SK-N-SH (cell line): ENCODE measurements at regions not wholly inside any gene's neighbourhood (a gene's known extent, or its start where the extent isn't known, plus 50 kb on each side); places are given as distances from the start of the nearest gene placed in this dataset.

Experiments used
- CTCF ChIA-PET: fragments of 300-600, 350-600 bp; formaldehyde crosslinking; extraction: SDS; loops from one replicate; lab custom pipeline; 2021; lab: Yijun Ruan, JAX
- POLR2A ChIA-PET: fragments of 350-600 bp; sonication (Branson Sonifier 250); formaldehyde crosslinking; extraction: SDS; loops from one replicate; lab custom pipeline; 2020; ENCODE audit warnings: antibody characterized with exemption, inconsistent platforms; lab: Yijun Ruan, JAX
- DNase-seq: peaks from one replicate; pipeline ENCODE4 v3.0.0; 2012
- H2AFZ ChIP-seq: fragments of 200-600 bp; sonication (generic); 2 replicates; pipeline ENCODE4 v1.8.1; 2016; ENCODE audit warnings: antibody characterized with exemption, mild to moderate bottlenecking, low read depth
- H3F3A ChIP-seq: fragments of 200-600 bp; sonication (generic); replicated peaks from 2 replicates; pipeline ENCODE3; 2016; ENCODE audit warnings: antibody characterized with exemption, mild to moderate bottlenecking; ENCODE audit not compliant: insufficient read depth
- H3K27ac ChIP-seq, 2 experiments: fragments of 200-500 bp in 1 of 2; fragments of 200-600 bp in 1 of 2; sonication (Bioruptor generic) in 1 of 2; sonication (generic), shearing (Covaris generic) in 1 of 2; 2 replicates each; pipeline versions ENCODE4 v1.5.1 to v1.6.1; 2014 to 2016; ENCODE audit warnings: low read depth in 2 of 2, inconsistent platforms in 1 of 2, low read length in 1 of 2, mild to moderate bottlenecking in 1 of 2, mixed read lengths in 1 of 2
- H3K27me3 ChIP-seq: fragments of 200-600 bp; sonication (generic), shearing (Covaris generic); 2 replicates; pipeline ENCODE4 v1.6.1; 2016; ENCODE audit warnings: mixed run types; ENCODE audit not compliant: insufficient read depth
- H3K36me3 ChIP-seq, 2 experiments: fragments of 200-500 bp in 1 of 2; fragments of 200-600 bp in 1 of 2; sonication (Bioruptor generic) in 1 of 2; sonication (generic) in 1 of 2; replicated peaks in 1 of 2; 2 replicates each; pipeline versions ENCODE3 to v1.5.1; 2014 to 2016; ENCODE audit warnings: low read length in 1 of 2, mild to moderate bottlenecking in 1 of 2; ENCODE audit not compliant: insufficient read depth in 2 of 2, control insufficient read depth in 1 of 2
- H3K4me1 ChIP-seq, 2 experiments: fragments of 200-500 bp in 1 of 2; fragments of 200-600 bp in 1 of 2; sonication (Bioruptor generic) in 1 of 2; sonication (generic), shearing (Covaris generic) in 1 of 2; 2 replicates each; pipeline versions ENCODE4 v1.5.1 to v1.6.1; 2014 to 2016; ENCODE audit warnings: low read depth in 1 of 2, low read length in 1 of 2, mixed run types in 1 of 2; ENCODE audit not compliant: insufficient read depth in 2 of 2, control insufficient read depth in 1 of 2
- H3K4me2 ChIP-seq: fragments of 200-600 bp; sonication (generic), shearing (Covaris generic); 2 replicates; pipeline ENCODE4 v1.6.1; 2017; ENCODE audit warnings: mixed run types
- H3K4me3 ChIP-seq, 2 experiments: fragments of 200-500 bp in 1 of 2; fragments of 200-600 bp in 1 of 2; sonication (Bioruptor generic) in 1 of 2; sonication (generic), shearing (Covaris generic) in 1 of 2; 2 replicates each; pipeline versions ENCODE4 v1.5.1 to v1.8.1; 2014 to 2016; ENCODE audit warnings: low read depth in 2 of 2, inconsistent platforms in 1 of 2, low read length in 1 of 2, mild to moderate bottlenecking in 1 of 2, mixed read lengths in 1 of 2, moderate library complexity in 1 of 2
- H3K79me2 ChIP-seq: fragments of 200-600 bp; sonication (generic); 2 replicates; pipeline ENCODE4 v1.8.1; 2017; ENCODE audit warnings: mild to moderate bottlenecking; ENCODE audit not compliant: insufficient read depth
- H3K9ac ChIP-seq: fragments of 200-600 bp; sonication (generic); 2 replicates; pipeline ENCODE4 v1.6.1; 2017; ENCODE audit warnings: mixed run types
- H3K9me2 ChIP-seq: fragments of 200-600 bp; sonication (generic); 2 replicates; pipeline ENCODE4 v1.6.1; 2017; ENCODE audit warnings: mixed run types
- H3K9me3 ChIP-seq: fragments of 200-600 bp; sonication (generic); 2 replicates; pipeline ENCODE4 v1.6.1; 2017; ENCODE audit warnings: mixed run types, mild to moderate bottlenecking, moderate library complexity
- H4K20me1 ChIP-seq: fragments of 200-600 bp; sonication (generic); 2 replicates; pipeline ENCODE4 v1.6.1; 2017; ENCODE audit warnings: mild to moderate bottlenecking, mixed run types; ENCODE audit not compliant: insufficient read depth
- CHD2 ChIP-seq: fragments of 150-350 bp; IDR thresholded peaks from 2 replicates; pipeline ENCODE4 v1.6.1; 2018; ENCODE audit warnings: low read length; ENCODE audit not compliant: partially characterized antibody
- CTCF ChIP-seq: fragments of 200-600 bp; sonication (generic); IDR thresholded peaks from 2 replicates; pipeline ENCODE4 v1.6.1; 2017; ENCODE audit warnings: antibody characterized with exemption, mild to moderate bottlenecking, moderate library complexity
- ELF1 ChIP-seq: IDR thresholded peaks from 2 replicates; pipeline ENCODE4 v1.4.0; 2012
- EP300 ChIP-seq, 2 experiments: IDR thresholded peaks; 2 replicates each; pipeline versions ENCODE4 v1.4.0 to v1.6.1; 2012; ENCODE audit warnings: borderline replicate concordance in 1 of 2, low read depth in 1 of 2, low read length in 1 of 2
- EZH2phosphoT487 ChIP-seq: fragments of 200-600 bp; sonication (generic); IDR thresholded peaks from 2 replicates; pipeline ENCODE4 v1.6.1; 2017; ENCODE audit warnings: low read depth, mixed run types, mild to moderate bottlenecking, antibody characterized with exemption, moderate library complexity, borderline replicate concordance
- FOSL2 ChIP-seq: IDR thresholded peaks from 2 replicates; pipeline ENCODE4 v1.4.0; 2012; ENCODE audit warnings: low read depth, mild to moderate bottlenecking, moderate library complexity, borderline replicate concordance
- GATA2 ChIP-seq: sonication (generic); formaldehyde crosslinking; IDR thresholded peaks from 2 replicates; pipeline ENCODE4 v1.5.0; 2020; ENCODE audit warnings: mild to moderate bottlenecking, missing genetic modification reagents
- IRF3 ChIP-seq: fragments of 150-350 bp; IDR thresholded peaks from 2 replicates; pipeline ENCODE4 v1.6.1; 2016; ENCODE audit warnings: mild to moderate bottlenecking, low read depth, low read length
- JUND ChIP-seq: IDR thresholded peaks from 2 replicates; pipeline ENCODE4 v1.4.0; 2012
- MXI1 ChIP-seq: IDR thresholded peaks from 2 replicates; pipeline ENCODE4 v1.6.1; 2012; ENCODE audit warnings: mild to moderate bottlenecking, low read depth, low read length, improper control_type of control experiment
- NFIC ChIP-seq: IDR thresholded peaks from 2 replicates; pipeline ENCODE4 v1.4.0; 2012; ENCODE audit warnings: borderline replicate concordance
- POLR2AphosphoS5 ChIP-seq: IDR thresholded peaks from 2 replicates; pipeline ENCODE4 v1.6.1; 2012; ENCODE audit warnings: low read depth, low read length
- RFX5 ChIP-seq: IDR thresholded peaks from 2 replicates; pipeline ENCODE4 v1.6.1; 2012; ENCODE audit warnings: mild to moderate bottlenecking, improper control_type of control experiment, low read length
- RXRA ChIP-seq: IDR thresholded peaks from 2 replicates; pipeline ENCODE4 v1.4.0; 2012; ENCODE audit warnings: low read depth, mild to moderate bottlenecking, borderline replicate concordance
- SIN3A ChIP-seq: IDR thresholded peaks from 2 replicates; pipeline ENCODE4 v1.6.1; 2012; ENCODE audit warnings: low read depth, mild to moderate bottlenecking, low read length, moderate library complexity, borderline replicate concordance
- TAF1 ChIP-seq: IDR thresholded peaks from 2 replicates; pipeline ENCODE4 v1.6.1; 2012; ENCODE audit warnings: low read depth, mild to moderate bottlenecking, low read length, moderate library complexity, borderline replicate concordance
- TEAD4 ChIP-seq: IDR thresholded peaks from 2 replicates; pipeline ENCODE4 v1.4.0; 2012; ENCODE audit warnings: mild to moderate bottlenecking, borderline replicate concordance; ENCODE audit not compliant: insufficient read depth
- USF1 ChIP-seq: IDR thresholded peaks from 2 replicates; pipeline ENCODE4 v1.4.0; 2012; ENCODE audit warnings: low read depth, borderline replicate concordance
- YY1 ChIP-seq: IDR thresholded peaks from 2 replicates; pipeline ENCODE4 v1.4.0; 2012; ENCODE audit warnings: low read depth, mild to moderate bottlenecking
- WGBS: methylation state at CpG from one replicate; pipeline ENCODE4 v1.1.6; 2017; ENCODE audit warnings: low lambda C conversion rate; 5-methylcytosine and 5-hydroxymethylcytosine counted together

GRCh38 chr20:10157549-10157948 is 61.1 kb upstream of the SNAP25 start:
- Histone ChIP-seq H3K79me2 (no peaks in the 10 kb centered on the region), H3K36me3 (no peaks in the 10 kb centered on the region), H2AFZ (no peak overlapping the region), H3F3A (no peaks in the 10 kb centered on the region), H3K4me2 (no peak overlapping the region), H3K27me3 (no peaks in the 10 kb centered on the region), H3K9ac (no peak overlapping the region), H3K4me3 (no peak overlapping the region), H4K20me1 (no peaks in the 10 kb centered on the region), H3K9me2 (no peaks in the 10 kb centered on the region), H3K9me3 (no peaks in the 10 kb centered on the region), H3K27ac (no peak overlapping the region), H3K4me1 (no peaks in the 10 kb centered on the region)
- ChIA-PET CTCF (interaction anchor here (0.9 to 1.3 kb wide), 2 partner anchors 9 to 67 kb away, joined by 3 to 4 read pairs; no protein-coding TSS in a partner anchor), POLR2A (no interaction called here)
- WGBS = 25% methylated on average over 1 of the region's 1 CpG
- no peak for TF ChIP-seq YY1
- DNase-seq = no peak

- no peak for TF ChIP-seq ELF1
- TF ChIP-seq EP300 (IDR thresholded peaks at IDR 0.05; ENCODE audit: borderline replicate concordance in 1 of 2, low read depth in 1 of 2, low read length in 1 of 2) = no peak
- TF ChIP-seq RXRA = no peak
- no peak for TF ChIP-seq GATA2
- TF ChIP-seq TAF1 = no peak
- TF ChIP-seq USF1 = no peak
- TF ChIP-seq TEAD4 = no peak
- no peak for TF ChIP-seq SIN3A
- TF ChIP-seq JUND = no peak
- no peak for TF ChIP-seq CHD2
- no peak for TF ChIP-seq MXI1
- no peak for TF ChIP-seq YY1
- TF ChIP-seq IRF3 = no peak
- no peak for TF ChIP-seq FOSL2
- TF ChIP-seq POLR2AphosphoS5 = no peak
- no peak for TF ChIP-seq RFX5
- no peak for TF ChIP-seq EZH2phosphoT487
- no peak for TF ChIP-seq CTCF
- TF ChIP-seq NFIC = no peak
- no peak for DNase-seq
- CTCF ChIA-PET = interaction anchor here (0.8 to 1.2 kb wide), 2 partner anchors 34 to 77 kb away, joined by 3 read pairs; no protein-coding TSS in a partner anchor
Measured at GRCh38 chr20:10167040-10167439, 51.6 kb upstream of the SNAP25 start.

More at GRCh38 chr20:10167040-10167439, 51.6 kb upstream of the SNAP25 start:
- no peak overlapping the region for H2AFZ ChIP-seq
- H3K9ac ChIP-seq = no peak overlapping the region
- H3K79me2 ChIP-seq = no peaks in the 10 kb centered on the region
- POLR2A ChIA-PET = no interaction called here
- H4K20me1 ChIP-seq = no peaks in the 10 kb centered on the region
- H3K4me3 ChIP-seq = no peak overlapping the region
- no peak overlapping the region for H3K4me2 ChIP-seq
- peaks cover 2% of the 10 kb centered on the region; the same call in 1 of the 2 replicates for H3K9me2 ChIP-seq
- H3K9me3 ChIP-seq = no peaks in the 10 kb centered on the region
- no peak overlapping the region for H3K27ac ChIP-seq
- peaks cover 0 to 2% of the 10 kb centered on the region in 2 experiments; a peak in 1 of 4 replicates for H3K4me1 ChIP-seq
- H3K27me3 ChIP-seq = no peaks in the 10 kb centered on the region
- no peaks in the 10 kb centered on the region for H3F3A ChIP-seq
- no peaks in the 10 kb centered on the region for H3K36me3 ChIP-seq
- 29% methylated on average over 2 of the region's 2 CpGs for WGBS
